HepG2 (cell line): ENCODE measurements at regions not wholly inside any gene's neighbourhood (a gene's known extent, or its start where the extent isn't known, plus 50 kb on each side); places are given as distances from the start of the nearest gene placed in this dataset.
A peak's percentile ranks its signal among the peaks of the same experiment; 100 is the strongest.

Experiments
- ARHGAP35 ChIP-seq: sonication (generic); formaldehyde crosslinking; IDR thresholded peaks from 2 replicates; pipeline ENCODE4 v1.9.0; 2022; ENCODE audit warnings: mild to moderate bottlenecking, inconsistent platforms, moderate library complexity, missing genetic modification reagents, borderline replicate concordance
- ARNT ChIP-seq: fragments of 450-650 bp; IDR thresholded peaks from 2 replicates; pipeline ENCODE4 v1.6.1; 2017
- DZIP1 ChIP-seq: sonication (generic); formaldehyde crosslinking; IDR thresholded peaks from 2 replicates; pipeline ENCODE4 v1.5.0; 2020; ENCODE audit warnings: mild to moderate bottlenecking, missing genetic modification reagents
- ELF4 ChIP-seq: sonication (generic); formaldehyde crosslinking; IDR thresholded peaks from 2 replicates; pipeline ENCODE4 v1.5.0; 2020; ENCODE audit warnings: missing genetic modification reagents, mild to moderate bottlenecking, moderate library complexity, borderline replicate concordance
- NR2F6 ChIP-seq, 2 experiments: IDR thresholded peaks; 2 replicates each; pipeline ENCODE4 v1.6.1; 2016; ENCODE audit warnings: antibody characterized with exemption in 1 of 2, mild to moderate bottlenecking in 1 of 2
- RCOR2 ChIP-seq: IDR thresholded peaks from 2 replicates; pipeline ENCODE4 v1.6.1; 2016; ENCODE audit warnings: missing biosample characterization, missing genetic modification reagents
- SAP130 ChIP-seq: IDR thresholded peaks from 2 replicates; pipeline ENCODE4 v1.6.1; 2016; ENCODE audit warnings: low read depth
- SOX6 ChIP-seq, 2 experiments: fragments of 450-650 bp in 1 of 2; sonication (generic) in 1 of 2; formaldehyde crosslinking in 1 of 2; IDR thresholded peaks; 2 replicates each; pipeline versions ENCODE4 v1.4.0 to v1.6.1; 2017 to 2020; ENCODE audit warnings: antibody characterized with exemption in 1 of 2, mild to moderate bottlenecking in 1 of 2, missing genetic modification reagents in 1 of 2
- TGIF2 ChIP-seq: IDR thresholded peaks from 2 replicates; pipeline ENCODE4 v1.6.1; 2016; ENCODE audit warnings: control low read depth, missing compliant biosample characterization
- TOPORS ChIP-seq: sonication (generic); formaldehyde crosslinking; IDR thresholded peaks from 2 replicates; pipeline ENCODE4 v1.8.0; 2023; ENCODE audit warnings: mild to moderate bottlenecking, missing genetic modification reagents
- ZNF234 ChIP-seq: sonication (generic); formaldehyde crosslinking; conservative IDR thresholded peaks from 2 replicates; pipeline ENCODE4 v1.5.1; 2020; ENCODE audit warnings: mild to moderate bottlenecking, missing genetic modification reagents
- ZNF251 ChIP-seq: sonication (generic); formaldehyde crosslinking; IDR thresholded peaks from 2 replicates; pipeline ENCODE4 v1.9.0; 2021; ENCODE audit warnings: mild to moderate bottlenecking, missing genetic modification reagents
- ZNF280D ChIP-seq: sonication (generic); formaldehyde crosslinking; IDR thresholded peaks from 2 replicates; pipeline ENCODE4 v1.5.1; 2020; ENCODE audit warnings: mild to moderate bottlenecking, missing genetic modification reagents
- ZNF337 ChIP-seq: sonication (generic); formaldehyde crosslinking; IDR thresholded peaks from 2 replicates; pipeline ENCODE4 v1.5.1; 2020; ENCODE audit warnings: missing genetic modification reagents, low read depth, mild to moderate bottlenecking, borderline replicate concordance
- ZNF44 ChIP-seq: sonication (generic); formaldehyde crosslinking; IDR thresholded peaks from 2 replicates; pipeline ENCODE4 v1.5.1; 2020; ENCODE audit warnings: mild to moderate bottlenecking, missing genetic modification reagents
- ZNF512B ChIP-seq: sonication (generic); formaldehyde crosslinking; IDR thresholded peaks from 2 replicates; pipeline ENCODE4 v1.5.1; 2020; ENCODE audit warnings: missing genetic modification reagents, mild to moderate bottlenecking, borderline replicate concordance
- ZNF552 ChIP-seq: sonication (generic); formaldehyde crosslinking; IDR thresholded peaks from 2 replicates; pipeline ENCODE4 v1.9.0; 2022; ENCODE audit warnings: missing genetic modification reagents, mild to moderate bottlenecking, borderline replicate concordance

- TF ChIP-seq ZNF337 (CRISPR knock-in tag), result peak; percentile 63; the same call in 1 of the 2 replicates
- peak; percentile 98 for TF ChIP-seq ZNF280D (CRISPR knock-in tag)
- TF ChIP-seq ZNF512B, result peak; percentile 99
- TF ChIP-seq NR2F6 (IDR thresholded peaks at IDR 0.05), result peak; percentile 83
- peak; percentile 97 for TF ChIP-seq NR2F6 (CRISPR knock-in tag; IDR thresholded peaks at IDR 0.05)
- TF ChIP-seq TGIF2 (CRISPR knock-in tag), result peak; percentile 96
- no peak for TF ChIP-seq ZNF44 (CRISPR knock-in tag)
- peak; percentile 94; the same call in 1 of the 2 replicates for TF ChIP-seq ZNF251 (CRISPR knock-in tag)
- no peak for TF ChIP-seq SOX6 (IDR thresholded peaks at IDR 0.05)
- TF ChIP-seq SOX6 (CRISPR knock-in tag; IDR thresholded peaks at IDR 0.05), result peak; percentile 96
- TF ChIP-seq SAP130 (CRISPR knock-in tag), result peak; percentile 100
- TF ChIP-seq ARHGAP35 (CRISPR knock-in tag), result peak; percentile 24; the same call in 1 of the 2 replicates
- TF ChIP-seq RCOR2 (CRISPR knock-in tag), result peak; percentile 99
- TF ChIP-seq ARNT, result peak; percentile 13; the same call in 1 of the 2 replicates
- no peak for TF ChIP-seq ZNF234 (CRISPR knock-in tag)
- 0 out of 2 replicates have a peak, but pooled peaks have one; percentile 13 for TF ChIP-seq DZIP1 (CRISPR knock-in tag)
- no peak for TF ChIP-seq TOPORS
- peak; percentile 100 for TF ChIP-seq ZNF552 (CRISPR knock-in tag)
- TF ChIP-seq ELF4, result peak; percentile 92; the same call in 1 of the 2 replicates
Measured at GRCh38 chr16:14364386-14365199, 265.5 kb downstream of the PARN start (continued).
